Astrocyte (in vitro differentiated cells and primary cell): ENCODE measurements at regions not wholly inside any gene's neighbourhood (a gene's known extent, or its start where the extent isn't known, plus 50 kb on each side); places are given as distances from the start of the nearest gene placed in this dataset.

Experiments used
- DNase-seq: peaks from one replicate; pipeline ENCODE4 v3.0.0-alpha.2; 2010; ENCODE audit warnings: low read depth
- FAIRE-seq: peaks from 2 replicates; lab custom pipeline; 2011; peaks lifted over from hg19 to GRCh38; lab: Jason Lieb, UNC
- H2AFZ ChIP-seq: 2 replicates; pipeline ENCODE4 v1.6.0; 2012; ENCODE audit warnings: low read depth, low read length, inconsistent platforms
- H3K27ac ChIP-seq: 2 replicates; pipeline ENCODE4 v1.5.1; 2011; ENCODE audit warnings: low read depth, low read length, inconsistent platforms
- H3K27me3 ChIP-seq: 2 replicates; pipeline ENCODE4 v1.6.0; 2011; ENCODE audit warnings: low read length, inconsistent platforms; ENCODE audit not compliant: insufficient read depth
- H3K36me3 ChIP-seq: 2 replicates; pipeline ENCODE4 v1.5.1; 2011; ENCODE audit warnings: low read length, inconsistent platforms; ENCODE audit not compliant: insufficient read depth
- H3K4me1 ChIP-seq: 2 replicates; pipeline ENCODE4 v1.5.1; 2011; ENCODE audit warnings: low read length, inconsistent platforms; ENCODE audit not compliant: insufficient read depth
- H3K4me2 ChIP-seq: 2 replicates; pipeline ENCODE4 v1.6.0; 2012; ENCODE audit warnings: low read length, inconsistent platforms
- H3K4me3 ChIP-seq: 2 replicates; pipeline ENCODE4 v1.5.1; 2011; ENCODE audit warnings: low read depth, mild to moderate bottlenecking, low read length, inconsistent platforms; ENCODE audit not compliant: insufficient read depth
- H3K79me2 ChIP-seq: 2 replicates; pipeline ENCODE4 v1.6.0; 2012; ENCODE audit warnings: mild to moderate bottlenecking, low read length, inconsistent platforms; ENCODE audit not compliant: insufficient read depth
- H3K9ac ChIP-seq: 2 replicates; pipeline ENCODE4 v1.6.0; 2012; ENCODE audit warnings: mild to moderate bottlenecking, low read length, inconsistent platforms
- H3K9me3 ChIP-seq: 2 replicates; pipeline ENCODE4 v1.5.1; 2012; ENCODE audit warnings: low read depth, mild to moderate bottlenecking, low read length, inconsistent platforms; ENCODE audit not compliant: insufficient read depth
- H4K20me1 ChIP-seq: 2 replicates; pipeline ENCODE4 v1.6.0; 2012; ENCODE audit warnings: low read length, inconsistent platforms; ENCODE audit not compliant: insufficient read depth
- H3K27ac Mint-ChIP-seq: one replicate; pipeline ENCODE4 v1.8.0; 2021; ENCODE audit warnings: mild to moderate bottlenecking, mixed read lengths; ENCODE audit not compliant: unreplicated experiment
- H3K27me3 Mint-ChIP-seq: one replicate; pipeline ENCODE4 v1.8.0; 2021; ENCODE audit warnings: low read depth, mixed read lengths; ENCODE audit not compliant: unreplicated experiment
- H3K36me3 Mint-ChIP-seq: one replicate; pipeline ENCODE4 v1.8.0; 2021; ENCODE audit warnings: low read depth, mixed read lengths; ENCODE audit not compliant: unreplicated experiment
- H3K4me1 Mint-ChIP-seq: one replicate; pipeline ENCODE4 v1.8.0; 2021; ENCODE audit warnings: low read depth, mixed read lengths; ENCODE audit not compliant: unreplicated experiment
- H3K4me3 Mint-ChIP-seq: one replicate; pipeline ENCODE4 v1.8.0; 2021; ENCODE audit warnings: mild to moderate bottlenecking, moderate library complexity, mixed read lengths; ENCODE audit not compliant: unreplicated experiment
- H3K9me3 Mint-ChIP-seq: one replicate; pipeline ENCODE4 v1.8.0; 2021; ENCODE audit warnings: mild to moderate bottlenecking, mixed read lengths; ENCODE audit not compliant: unreplicated experiment
- CTCF ChIP-seq: IDR thresholded peaks from 2 replicates; pipeline ENCODE4 v1.5.1; 2011; ENCODE audit warnings: low read depth, mild to moderate bottlenecking, inconsistent platforms, low read length, moderate library complexity; ENCODE audit not compliant: insufficient read depth
- EZH2 ChIP-seq: IDR thresholded peaks from 2 replicates; pipeline ENCODE4 v1.6.1; 2012; ENCODE audit warnings: mild to moderate bottlenecking, low read length, inconsistent platforms; ENCODE audit not compliant: insufficient read depth

- no peak overlapping the region for H3K4me2 ChIP-seq
- H3K4me1 ChIP-seq = no peaks in the 10 kb centered on the region
- H3K36me3 ChIP-seq = no peaks in the 10 kb centered on the region
- no peak overlapping the region for H3K9ac ChIP-seq
- H3K4me3 ChIP-seq = no peak overlapping the region
- no peak overlapping the region for H3K27ac ChIP-seq
- H4K20me1 ChIP-seq = no peaks in the 10 kb centered on the region
- no peaks in the 10 kb centered on the region for H3K27me3 ChIP-seq
- H3K9me3 ChIP-seq = peaks cover 9% of the 10 kb centered on the region
- Mint-ChIP-seq H3K9me3 (peaks cover 14% of the 10 kb centered on the region), H3K4me1 (no peaks in the 10 kb centered on the region), H3K4me3 (no peak overlapping the region), H3K36me3 (peaks cover 3% of the 10 kb centered on the region), H3K27ac (no peak overlapping the region), H3K27me3 (no peaks in the 10 kb centered on the region)
- peak; percentile 29 for DNase-seq
- no peak overlapping the region for H2AFZ ChIP-seq
- TF ChIP-seq EZH2 = no peak
- no peak for FAIRE-seq
- no peaks in the 10 kb centered on the region for H3K79me2 ChIP-seq
Measured at GRCh38 chr3:20488151-20488550, 302.1 kb upstream of the SGO1 start.

- Histone ChIP-seq H3K9ac (no peak overlapping the region), H2AFZ (no peak overlapping the region), H3K27me3 (no peaks in the 10 kb centered on the region), H3K27ac (no peak overlapping the region), H3K4me1 (peaks cover 7% of the 10 kb centered on the region), H3K9me3 (peaks cover 9% of the 10 kb centered on the region), H3K79me2 (no peaks in the 10 kb centered on the region), H3K4me3 (no peak overlapping the region), H4K20me1 (no peaks in the 10 kb centered on the region), H3K4me2 (no peak overlapping the region), H3K36me3 (no peaks in the 10 kb centered on the region)
- peaks cover 3% of the 10 kb centered on the region for H3K36me3 Mint-ChIP-seq
- H3K27me3 Mint-ChIP-seq = no peaks in the 10 kb centered on the region
- no peak for TF ChIP-seq EZH2
- TF ChIP-seq CTCF = no peak
- no peak overlapping the region for H3K27ac Mint-ChIP-seq
- peaks cover 11% of the 10 kb centered on the region for H3K4me1 Mint-ChIP-seq
- DNase-seq (no peak), FAIRE-seq (no peak)
- peaks cover 18% of the 10 kb centered on the region for H3K9me3 Mint-ChIP-seq
- H3K4me3 Mint-ChIP-seq = no peak overlapping the region
Measured at GRCh38 chr3:20484126-20484525, 298.1 kb upstream of the SGO1 start.

GRCh38 chr3:20482350-20482749 lies 296.3 kb upstream of the SGO1 start:
- no peak overlapping the region for H3K27ac Mint-ChIP-seq

More at GRCh38 chr3:20482350-20482749, 296.3 kb upstream of the SGO1 start:
- Histone ChIP-seq H3K4me1 (peaks cover 7% of the 10 kb centered on the region), H2AFZ (no peak overlapping the region), H3K9me3 (peaks cover 9% of the 10 kb centered on the region), H3K36me3 (no peaks in the 10 kb centered on the region), H3K4me2 (no peak overlapping the region), H3K79me2 (no peaks in the 10 kb centered on the region), H3K27ac (no peak overlapping the region), H4K20me1 (no peaks in the 10 kb centered on the region), H3K4me3 (no peak overlapping the region), H3K27me3 (no peaks in the 10 kb centered on the region), H3K9ac (no peak overlapping the region)
- H3K4me3 Mint-ChIP-seq = no peak overlapping the region
- H3K36me3 Mint-ChIP-seq = peaks cover 3% of the 10 kb centered on the region
- FAIRE-seq (no peak), DNase-seq (no peak)
- H3K27me3 Mint-ChIP-seq = no peaks in the 10 kb centered on the region
- peaks cover 18% of the 10 kb centered on the region for H3K9me3 Mint-ChIP-seq
- peaks cover 11% of the 10 kb centered on the region for H3K4me1 Mint-ChIP-seq
- TF ChIP-seq EZH2 = no peak
- no peak for TF ChIP-seq CTCF
